GM12878 (cell line): ENCODE measurements at regions not wholly inside any gene's neighbourhood (a gene's known extent, or its start where the extent isn't known, plus 50 kb on each side); places are given as distances from the start of the nearest gene placed in this dataset.

Source experiments
- ATAC-seq: fragments of 200-7000 bp; cut with Tn5 transposase; 3 replicates; pipeline ENCODE4 v1.9.1; 2020; ENCODE audit warnings: mild to moderate bottlenecking, moderate library complexity
- BruUV-seq: library from RNA; stranded (reverse); fragments of 400-500 nt; replicated peaks from 2 replicates; lab custom pipeline; 2021; lab: Mats Ljungman, UMichigan
- CTCF ChIA-PET: fragments of 300-600 bp; sonication (Branson Sonifier 250); formaldehyde crosslinking; extraction: SDS; loops from one replicate; lab custom pipeline; 2021; ENCODE audit warnings: inconsistent platforms; lab: Yijun Ruan, JAX
- POLR2A ChIA-PET: fragments of 350-600 bp; formaldehyde crosslinking; extraction: SDS; loops from one replicate; lab custom pipeline; 2021; ENCODE audit warnings: inconsistent platforms; lab: Charles Lee
- RAD21 ChIA-PET: fragments of 300-600 bp; sonication (Branson Sonifier 250); formaldehyde crosslinking; loops from one replicate; lab custom pipeline; 2023; ENCODE audit warnings: antibody characterized with exemption; ENCODE audit not compliant: unreplicated experiment; lab: Charles Lee
- SMC1A ChIA-PET: fragments of 300-600 bp; sonication (Branson Sonifier 250); formaldehyde crosslinking; loops from one replicate; lab custom pipeline; 2023; ENCODE audit not compliant: unreplicated experiment, uncharacterized antibody; lab: Charles Lee
- DNase-seq: peaks from one replicate; pipeline ENCODE4 v3.0.0-alpha.2; 2011; ENCODE audit warnings: low read depth, low spot score
- FAIRE-seq: peaks from 3 replicates; lab custom pipeline; 2011; peaks lifted over from hg19 to GRCh38; lab: Jason Lieb, UNC
- H2AFZ ChIP-seq: 2 replicates; pipeline ENCODE4 v1.6.0; 2011; ENCODE audit warnings: low read depth, low read length, control low read depth; ENCODE audit not compliant: control insufficient read depth
- H3K27ac ChIP-seq: 2 replicates; pipeline ENCODE4 v1.5.1; 2011; ENCODE audit warnings: control low read depth; ENCODE audit not compliant: control insufficient read depth, insufficient read depth
- H3K27me3 ChIP-seq, 2 experiments: replicated peaks in 1 of 2; 2 replicates each; pipeline versions ENCODE4 v1.6.0 to v1.6.1; 2011; ENCODE audit warnings: low read length in 1 of 2; ENCODE audit not compliant: control insufficient read depth in 2 of 2, insufficient read depth in 2 of 2
- H3K36me3 ChIP-seq, 2 experiments: 2 replicates each; pipeline ENCODE4 v1.5.1; 2011; ENCODE audit warnings: low read length in 1 of 2; ENCODE audit not compliant: control insufficient read depth in 2 of 2, insufficient read depth in 2 of 2
- H3K4me1 ChIP-seq: 2 replicates; pipeline ENCODE4 v1.6.1; 2011; ENCODE audit warnings: mild to moderate bottlenecking, low read length, moderate library complexity, mixed read lengths; ENCODE audit not compliant: control insufficient read depth, insufficient read depth
- H3K4me2 ChIP-seq: 2 replicates; pipeline ENCODE4 v1.6.0; 2011; ENCODE audit warnings: control low read depth; ENCODE audit not compliant: control insufficient read depth, insufficient read depth
- H3K4me3 ChIP-seq: fragments of 200-600 bp; sonication (generic); 2 replicates; pipeline ENCODE4 v1.5.1; 2016
- H3K79me2 ChIP-seq: 2 replicates; pipeline ENCODE4 v1.6.0; 2011; ENCODE audit warnings: low read length; ENCODE audit not compliant: control insufficient read depth, insufficient read depth
- H3K9ac ChIP-seq: 2 replicates; pipeline ENCODE4 v1.8.0; 2011; ENCODE audit warnings: low read length, control low read depth, mixed read lengths; ENCODE audit not compliant: control insufficient read depth, insufficient read depth
- H3K9me3 ChIP-seq: replicated peaks from 3 replicates; pipeline ENCODE4 v1.5.1; 2011; ENCODE audit warnings: mild to moderate bottlenecking, low read length; ENCODE audit not compliant: control insufficient read depth, insufficient read depth
- H4K20me1 ChIP-seq: 2 replicates; pipeline ENCODE4 v1.6.0; 2011; ENCODE audit not compliant: control insufficient read depth, insufficient read depth
- CUX1 ChIP-seq: IDR thresholded peaks from 2 replicates; pipeline ENCODE4 v1.6.1; 2012; ENCODE audit warnings: improper control_type of control experiment, low read depth, low read length; ENCODE audit not compliant: insufficient replicate concordance
- EED ChIP-seq: sonication (generic); IDR thresholded peaks from 2 replicates; pipeline ENCODE4 v1.6.1; 2016; ENCODE audit warnings: antibody characterized with exemption, low read depth
- EP300 ChIP-seq, 2 experiments: fragments of 150-350 bp in 1 of 2; IDR thresholded peaks; 2 replicates each; pipeline ENCODE4 v1.6.1; 2011 to 2012; ENCODE audit warnings: low read depth in 2 of 2, low read length in 2 of 2, borderline replicate concordance in 1 of 2, improper control_type of control experiment in 1 of 2, inconsistent platforms in 1 of 2; ENCODE audit not compliant: control insufficient read depth in 1 of 2
- ESRRA ChIP-seq: IDR thresholded peaks from 2 replicates; pipeline ENCODE4 v1.6.1; 2012; ENCODE audit warnings: mild to moderate bottlenecking, low read length, improper control_type of control experiment
- FOS ChIP-seq: IDR thresholded peaks from 3 replicates; pipeline ENCODE4 v1.6.1; 2011; ENCODE audit warnings: borderline replicate concordance; ENCODE audit not compliant: insufficient read length; ENCODE audit errors: extremely low read depth
- RAD51 ChIP-seq: fragments of 450-650 bp; IDR thresholded peaks from 2 replicates; pipeline ENCODE4 v1.6.1; 2016; ENCODE audit warnings: moderate library complexity, mild to moderate bottlenecking, inconsistent platforms
- STAT3 ChIP-seq: IDR thresholded peaks from 2 replicates; pipeline ENCODE4 v1.6.1; 2011; ENCODE audit warnings: low read depth, low read length, improper control_type of control experiment
- YBX1 ChIP-seq: fragments of 450-650 bp; IDR thresholded peaks from 2 replicates; pipeline ENCODE4 v1.6.1; 2016; ENCODE audit warnings: antibody characterized with exemption
- ZNF217 ChIP-seq: fragments of 450-650 bp; IDR thresholded peaks from 2 replicates; pipeline ENCODE4 v1.6.1; 2017; ENCODE audit warnings: antibody characterized with exemption, mild to moderate bottlenecking
- ZNF274 ChIP-seq: IDR thresholded peaks from one replicate; pipeline ENCODE4 v1.8.0; 2011; ENCODE audit not compliant: insufficient read length, insufficient read depth
- ZSCAN29 ChIP-seq: fragments of 450-650 bp; IDR thresholded peaks from 2 replicates; pipeline ENCODE4 v1.6.1; 2017; ENCODE audit warnings: mild to moderate bottlenecking, moderate library complexity
- WGBS: methylation state at CpG from one replicate; pipeline ENCODE4 v1.1.6; 2016; ENCODE audit warnings: low lambda C conversion rate; ENCODE audit not compliant: insufficient replicate concordance, insufficient coverage; ENCODE audit errors: missing lambda C conversion rate; 5-methylcytosine and 5-hydroxymethylcytosine counted together
- in situ Hi-C: fragments of 300-500 bp; cut with MboI; formaldehyde crosslinking; loops from 9 replicates; pipeline ENCODE4 v1.14.3; 2018; ENCODE audit warnings: mixed read lengths
- intact Hi-C: fragments of 100-400 bp; cut with micrococcal nuclease; formaldehyde crosslinking; loops from one replicate; pipeline ENCODE4 v1.14.2; 2022; ENCODE audit not compliant: unreplicated experiment

DNA sequence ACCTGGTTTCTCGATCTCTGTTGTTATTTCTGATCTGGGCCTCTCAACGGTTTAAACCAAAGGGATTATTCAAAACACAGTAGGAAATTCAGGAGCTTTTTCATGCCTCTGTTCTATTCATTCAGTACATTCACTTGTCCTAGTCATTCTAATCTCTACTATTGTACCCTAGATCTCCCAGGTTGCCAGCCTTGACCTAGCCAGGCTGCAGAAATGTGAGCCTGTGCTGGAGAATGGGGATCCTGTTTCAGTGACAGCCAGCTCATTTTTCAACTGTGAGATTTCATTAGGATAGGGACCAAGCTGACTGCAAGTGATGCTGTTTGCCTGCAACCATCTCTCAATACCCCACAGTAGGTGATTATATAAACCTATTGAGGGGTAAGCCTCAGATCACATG lies 186.2 kb downstream of the CMPK2 start:
- SMC1A ChIA-PET, result no interaction called here
- in situ Hi-C loops (no loop called here), intact Hi-C loops (no loop called here)
- whole genome bisulfite sequencing, result 0% methylated on average over 2 of the region's 2 CpGs
- FAIRE-seq, result no peak
- H3K4me3 ChIP-seq, result no peak overlapping the region
- H3K4me2 ChIP-seq, result no peak overlapping the region
- H3K27ac ChIP-seq, result no peak overlapping the region
- H3K36me3 ChIP-seq, result no peaks in the 10 kb centered on the region
- TF ChIP-seq STAT3 (no peak), FOS (no peak), ESRRA (no peak), RAD51 (no peak), CUX1 (no peak), EP300 (IDR thresholded peaks at IDR 0.05; ENCODE audit: borderline replicate concordance in 1 of 2, control insufficient read depth in 1 of 2, low read depth in 2 of 2, low read length in 2 of 2) (no peak), ZNF217 (no peak), ZNF274 (no peak), ZSCAN29 (no peak), YBX1 (no peak), EED (no peak)
- no peaks in the 10 kb centered on the region for H3K4me1 ChIP-seq
- DNase-seq, result no peak
- no peak for ATAC-seq
- H3K9me3 ChIP-seq, result no peaks in the 10 kb centered on the region
- no peaks in the 10 kb centered on the region for H3K79me2 ChIP-seq
- H4K20me1 ChIP-seq, result no peaks in the 10 kb centered on the region
- H2AFZ ChIP-seq, result no peak overlapping the region
- no peak overlapping the region for H3K9ac ChIP-seq
- POLR2A ChIA-PET, result no interaction called here
- BruUV-seq, result no TSS peak
- CTCF ChIA-PET, result no interaction called here
- RAD21 ChIA-PET, result no interaction called here
- H3K27me3 ChIP-seq, result no peaks in the 10 kb centered on the region; a peak in 1 of 4 replicates
